ENCODE measurements at regions not wholly inside any gene's neighbourhood (a gene's known extent, or its start where the extent isn't known, plus 50 kb on each side); places are given as distances from the start of the nearest gene placed in this dataset.
"Not testable (repeated sequence)": the region's sequence is repeated elsewhere in the genome, so short reads cannot be mapped to it uniquely, and the experiment has no call there.

GRCh38 chr18:59038295-59039039 lies 101.2 kb upstream of the SEC11C start:
- DNase-seq = no peak

GRCh38 chr18:59039040-59039320 lies 100.7 kb upstream of the SEC11C start:
- not testable (repeated sequence) for DNase-seq

- no peak for DNase-seq
These were observed 100.2 kb upstream of the SEC11C start for GRCh38 chr18:59039449-59039848.

- no peak for DNase-seq
These were observed 98.9 kb upstream of the SEC11C start for GRCh38 chr18:59040770-59041148.

GRCh38 chr18:59041296-59041695 lies 98.4 kb upstream of the SEC11C start:
- no peak for DNase-seq

- no peak for DNase-seq
These were observed 97.6 kb upstream of the SEC11C start for GRCh38 chr18:59041819-59042815.

- no peak for DNase-seq
These were observed 94.8 kb upstream of the SEC11C start for GRCh38 chr18:59044855-59045254.

- no peak for DNase-seq
These were observed 92.2 kb upstream of the SEC11C start for GRCh38 chr18:59047321-59048047.

- no peak for DNase-seq
These were observed 91.7 kb upstream of the SEC11C start for GRCh38 chr18:59048048-59048363.

GRCh38 chr18:59048378-59048777 lies 91.3 kb upstream of the SEC11C start:
- no peak for DNase-seq

GRCh38 chr18:59049721-59050660 lies 89.7 kb upstream of the SEC11C start:
- no peak for DNase-seq

- no peak for DNase-seq
These were observed 89.0 kb upstream of the SEC11C start for GRCh38 chr18:59050661-59051057.

- DNase-seq = no peak
These were observed 88.1 kb upstream of the SEC11C start for GRCh38 chr18:59051470-59052165.

GRCh38 chr18:59052965-59053820 lies 86.5 kb upstream of the SEC11C start:
- DNase-seq = no peak

GRCh38 chr18:59054496-59055287 lies 85.0 kb upstream of the SEC11C start:
- DNase-seq = no peak

- no peak for DNase-seq
These were observed 84.2 kb upstream of the SEC11C start for GRCh38 chr18:59055345-59056032.

- DNase-seq = peak; percentile 45
These were observed 82.8 kb upstream of the SEC11C start for GRCh38 chr18:59056706-59057492.

- no peak for DNase-seq
These were observed 82.2 kb upstream of the SEC11C start for GRCh38 chr18:59057493-59057795.

GRCh38 chr18:59057969-59058368 lies 81.7 kb upstream of the SEC11C start:
- no peak for DNase-seq

Measured in CD4-positive, alpha-beta T cell treated with Interleukin-21 for 1 hour (primary cell).